Tibial artery (tissue), 4 donors: ENCODE measurements at regions not wholly inside any gene's neighbourhood (a gene's known extent, or its start where the extent isn't known, plus 50 kb on each side); places are given as distances from the start of the nearest gene placed in this dataset.

Experiments used
- DNase-seq, 2 donors: peaks; one replicate each; pipeline ENCODE4 v3.0.0-alpha.2; 2019
- H3K27ac ChIP-seq, 2 donors: fragments of 200-600 bp; sonication (generic) in 1 of 2; 1 replicate in 1 of 2; 2 replicates in 1 of 2; pipeline ENCODE4 v1.5.1; 2018 to 2019; ENCODE audit warnings: mild to moderate bottlenecking in 1 of 2
- H3K27me3 ChIP-seq, 2 donors: fragments of 200-600 bp; sonication (generic) in 1 of 2; one replicate each; pipeline versions ENCODE4 v1.5.1 to v1.6.0; 2016 to 2019
- H3K36me3 ChIP-seq, 3 donors: fragments of 200-600 bp; sonication (generic) in 2 of 3; one replicate each; pipeline ENCODE4 v1.5.1; 2016 to 2019; ENCODE audit warnings: mild to moderate bottlenecking in 2 of 3
- H3K4me1 ChIP-seq, 4 donors: fragments of 200-600 bp; sonication (generic) in 2 of 4; 1 replicate in 3 of 4; 2 replicates in 1 of 4; pipeline ENCODE4 v1.5.1; 2016 to 2019
- H3K4me3 ChIP-seq, 2 donors: fragments of 200-600 bp; sonication (generic) in 1 of 2; 1 replicate in 1 of 2; 2 replicates in 1 of 2; pipeline ENCODE4 v1.5.1; 2018 to 2019; ENCODE audit warnings: mild to moderate bottlenecking in 2 of 2
- H3K9me3 ChIP-seq, 3 donors: fragments of 200-600 bp; sonication (generic) in 1 of 3; one replicate each; pipeline ENCODE4 v1.5.1; 2016 to 2019
- CTCF ChIP-seq, 2 experiments: fragments of 200-600 bp in 1 of 2; fragments of 450-650 bp in 1 of 2; IDR thresholded peaks; one replicate each; pipeline ENCODE4 v1.5.1; 2017 to 2019; ENCODE audit warnings: antibody characterized with exemption in 2 of 2, mild to moderate bottlenecking in 1 of 2, moderate library complexity in 1 of 2
- intact Hi-C: fragments of 100-400 bp; cut with DNase I; formaldehyde crosslinking; loops from one replicate; pipeline ENCODE4 v1.15.0; 2023; ENCODE audit warnings: low total_unique reads

GRCh38 chr1:5141750-5142149, 487.3 kb downstream of the AJAP1 start:
- intact Hi-C loops, result no loop called here
- Histone ChIP-seq H3K4me3 (no peak overlapping the region), H3K36me3 (no peaks in the 10 kb centered on the region), H3K4me1 (no peaks in the 10 kb centered on the region), H3K9me3 (no peaks in the 10 kb centered on the region), H3K27me3 (peaks cover 0 to 8% of the 10 kb centered on the region in 2 donors), H3K27ac (no peak overlapping the region)
- no peak for TF ChIP-seq CTCF (IDR thresholded peaks at IDR 0.05)
- DNase-seq, result no peak

GRCh38 chr1:5140962-5141361, 486.6 kb downstream of the AJAP1 start:
- H3K36me3 ChIP-seq, result no peaks in the 10 kb centered on the region
- intact Hi-C loops, result no loop called here
- no peaks in the 10 kb centered on the region for H3K9me3 ChIP-seq
- H3K27ac ChIP-seq, result no peak overlapping the region
- TF ChIP-seq CTCF (IDR thresholded peaks at IDR 0.05), result no peak
- H3K27me3 ChIP-seq, result peaks cover 0 to 6% of the 10 kb centered on the region in 2 donors
- H3K4me3 ChIP-seq, result no peak overlapping the region
- no peaks in the 10 kb centered on the region for H3K4me1 ChIP-seq
- DNase-seq, result no peak

GRCh38 chr1:5140136-5140535, 485.7 kb downstream of the AJAP1 start:
- Histone ChIP-seq H3K4me1 (no peaks in the 10 kb centered on the region), H3K27me3 (peaks cover 0 to 3% of the 10 kb centered on the region in 2 donors), H3K27ac (no peak overlapping the region), H3K9me3 (no peaks in the 10 kb centered on the region), H3K36me3 (no peaks in the 10 kb centered on the region), H3K4me3 (no peak overlapping the region)
- intact Hi-C loops, result no loop called here
- no peak for DNase-seq
- TF ChIP-seq CTCF (IDR thresholded peaks at IDR 0.05), result no peak

GRCh38 chr1:5129746-5130355, 475.4 kb downstream of the AJAP1 start:
- Histone ChIP-seq H3K27me3 (peaks cover 0 to 11% of the 10 kb centered on the region in 2 donors), H3K36me3 (no peaks in the 10 kb centered on the region), H3K4me3 (no peak overlapping the region), H3K9me3 (peaks cover 0 to 7% (median 0%) of the 10 kb centered on the region in 3 donors), H3K4me1 (no peaks in the 10 kb centered on the region), H3K27ac (no peak overlapping the region)
- intact Hi-C loops, result no loop called here
- DNase-seq, result no peak
- TF ChIP-seq CTCF (IDR thresholded peaks at IDR 0.05), result no peak

- peaks cover 0 to 9% of the 10 kb centered on the region in 2 donors for H3K27me3 ChIP-seq
- peaks cover 0 to 7% (median 0%) of the 10 kb centered on the region in 3 donors for H3K9me3 ChIP-seq
- DNase-seq, result no peak
- H3K4me3 ChIP-seq, result no peak overlapping the region
- intact Hi-C loops, result no loop called here
- no peaks in the 10 kb centered on the region for H3K4me1 ChIP-seq
- H3K36me3 ChIP-seq, result no peaks in the 10 kb centered on the region
- no peak for TF ChIP-seq CTCF (IDR thresholded peaks at IDR 0.05)
- no peak overlapping the region for H3K27ac ChIP-seq
These were observed 470.8 kb downstream of the AJAP1 start for GRCh38 chr1:5125208-5125607.

- TF ChIP-seq CTCF (IDR thresholded peaks at IDR 0.05), result no peak
- H3K9me3 ChIP-seq, result no peaks in the 10 kb centered on the region
- no peaks in the 10 kb centered on the region for H3K4me1 ChIP-seq
- H3K4me3 ChIP-seq, result no peak overlapping the region
- no peak for DNase-seq
- H3K27ac ChIP-seq, result no peak overlapping the region
- H3K36me3 ChIP-seq, result no peaks in the 10 kb centered on the region
- H3K27me3 ChIP-seq, result no peaks in the 10 kb centered on the region
- intact Hi-C loops, result no loop called here
These were observed 466.1 kb downstream of the AJAP1 start for GRCh38 chr1:5120559-5120958.
